ENCODE measurements at regions not wholly inside any gene's neighbourhood (a gene's known extent, or its start where the extent isn't known, plus 50 kb on each side); places are given as distances from the start of the nearest gene placed in this dataset.

- Histone ChIP-seq H3K27me3 (no peaks in the 10 kb centered on the region), H3K9me3 (no peaks in the 10 kb centered on the region), H3K27ac (peak overlapping the region in 1 of 12 donors; percentile 51), H3K4me3 (no peak overlapping the region), H3K4me1 (no peaks in the 10 kb centered on the region), H3K36me3 (no peaks in the 10 kb centered on the region)
- TF ChIP-seq CTCF (IDR thresholded peaks at IDR 0.05) (no peak), POLR2A (IDR thresholded peaks at IDR 0.05) (no peak)
- ATAC-seq (no peak), DNase-seq (no peak)
- intact Hi-C loops (cut with DNase I), result no loop called here
- 58 to 77% (median 67%) methylated on average over 2 of the region's 2 CpGs for WGBS, 4 donors
Measured at GRCh38 chr4:144223661-144224060, 83.1 kb upstream of the GYPA start.

GRCh38 chr4:144259285-144259684 lies 118.8 kb upstream of the GYPA start:
- H3K27ac ChIP-seq, result no peak overlapping the region
- no peak for ATAC-seq
- no peaks in the 10 kb centered on the region for H3K4me1 ChIP-seq
- TF ChIP-seq POLR2A (IDR thresholded peaks at IDR 0.05) (no peak), CTCF (IDR thresholded peaks at IDR 0.05) (no peak)
- no peaks in the 10 kb centered on the region for H3K36me3 ChIP-seq
- peaks cover 0 to 22% (median 10%) of the 10 kb centered on the region in 12 donors for H3K9me3 ChIP-seq
- no peaks in the 10 kb centered on the region for H3K27me3 ChIP-seq
- DNase-seq, result no peak
- no peak overlapping the region for H3K4me3 ChIP-seq
- intact Hi-C loops (cut with DNase I), result no loop called here
- 89 to 98% (median 93%) methylated on average over 1 of the region's 1 CpG for WGBS, 4 donors

- H3K4me3 ChIP-seq, result no peak overlapping the region
- intact Hi-C loops (cut with DNase I), result no loop called here
- H3K36me3 ChIP-seq, result no peaks in the 10 kb centered on the region
- no peak for ATAC-seq
- TF ChIP-seq CTCF (IDR thresholded peaks at IDR 0.05) (no peak), POLR2A (IDR thresholded peaks at IDR 0.05) (no peak)
- peaks cover 0 to 3% (median 0%) of the 10 kb centered on the region in 12 donors for H3K9me3 ChIP-seq
- no peak overlapping the region for H3K27ac ChIP-seq
- H3K4me1 ChIP-seq, result no peaks in the 10 kb centered on the region
- no peaks in the 10 kb centered on the region for H3K27me3 ChIP-seq
- WGBS, 4 donors, result 42 to 46% (median 44%) methylated on average over 1 of the region's 1 CpG
- DNase-seq, result no peak
Measured at GRCh38 chr4:144267084-144267483, 126.6 kb upstream of the GYPA start.

GRCh38 chr4:144280688-144281087 lies 140.2 kb upstream of the GYPA start:
- Histone ChIP-seq H3K36me3 (no peaks in the 10 kb centered on the region), H3K4me1 (no peaks in the 10 kb centered on the region), H3K4me3 (no peak overlapping the region), H3K9me3 (peaks cover 0 to 2% (median 0%) of the 10 kb centered on the region in 12 donors), H3K27me3 (no peaks in the 10 kb centered on the region), H3K27ac (no peak overlapping the region)
- TF ChIP-seq POLR2A (IDR thresholded peaks at IDR 0.05), result no peak
- no peak for TF ChIP-seq CTCF (IDR thresholded peaks at IDR 0.05)
- no peak for DNase-seq
- ATAC-seq, result no peak
- intact Hi-C loops (cut with DNase I), result no loop called here
